C4-2B (cell line): ENCODE measurements at regions not wholly inside any gene's neighbourhood (a gene's known extent, or its start where the extent isn't known, plus 50 kb on each side); places are given as distances from the start of the nearest gene placed in this dataset.

Experiments
- H3K27ac ChIP-seq: fragments of 450-650 bp; 2 replicates; pipeline ENCODE4 v1.5.1; 2017
- ZFX ChIP-seq: fragments of 450-650 bp; IDR thresholded peaks from 2 replicates; pipeline ENCODE4 v1.6.1; 2017
- TF ChIP-seq, protein P1 (sequence below): fragments of 450-650 bp; conservative IDR thresholded peaks from 2 replicates; pipeline ENCODE4 v1.5.1; 2017; ENCODE audit warnings: mild to moderate bottlenecking

DNA sequence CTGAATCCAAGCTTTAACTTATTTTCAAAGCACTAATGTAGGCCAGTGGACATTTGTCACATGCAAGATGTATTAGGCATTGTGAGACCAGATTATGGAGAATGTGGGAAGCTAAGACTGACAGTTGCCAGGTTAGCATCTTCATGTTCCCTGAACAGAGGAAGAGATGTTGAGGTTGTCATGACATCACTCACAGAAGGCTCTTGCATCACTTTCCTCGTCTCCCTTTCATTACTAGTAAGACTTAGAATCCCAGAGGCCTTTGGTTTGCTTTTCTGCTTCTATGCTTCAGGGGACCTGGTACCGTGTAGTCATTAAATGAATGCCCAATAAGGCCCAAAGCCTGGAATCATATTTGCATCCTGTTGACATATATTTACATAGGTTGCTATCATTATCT lies 76.4 kb upstream of the RPS23 start:
- H3K27ac ChIP-seq: no peak overlapping the region

DNA sequence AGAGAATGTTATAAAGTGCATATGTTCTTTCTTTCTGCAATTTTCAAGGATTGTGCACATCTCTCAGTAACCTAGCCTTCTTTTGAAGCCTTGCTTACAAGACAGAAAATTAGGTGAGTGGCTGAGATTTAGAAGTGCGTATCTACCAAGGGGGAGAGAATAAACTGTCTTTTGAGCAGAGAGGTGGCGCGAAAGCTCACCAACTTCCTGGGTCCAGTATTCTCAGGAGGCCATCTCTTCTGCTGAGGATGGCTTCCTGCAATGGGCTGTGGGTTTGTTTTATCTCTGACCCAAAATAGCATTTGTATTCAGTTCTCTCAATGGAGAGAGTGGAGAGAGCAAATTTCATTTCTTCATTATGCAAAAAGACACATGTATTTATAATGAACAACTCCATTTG lies 75.4 kb upstream of the RPS23 start:
- TF ChIP-seq, protein P1, sequence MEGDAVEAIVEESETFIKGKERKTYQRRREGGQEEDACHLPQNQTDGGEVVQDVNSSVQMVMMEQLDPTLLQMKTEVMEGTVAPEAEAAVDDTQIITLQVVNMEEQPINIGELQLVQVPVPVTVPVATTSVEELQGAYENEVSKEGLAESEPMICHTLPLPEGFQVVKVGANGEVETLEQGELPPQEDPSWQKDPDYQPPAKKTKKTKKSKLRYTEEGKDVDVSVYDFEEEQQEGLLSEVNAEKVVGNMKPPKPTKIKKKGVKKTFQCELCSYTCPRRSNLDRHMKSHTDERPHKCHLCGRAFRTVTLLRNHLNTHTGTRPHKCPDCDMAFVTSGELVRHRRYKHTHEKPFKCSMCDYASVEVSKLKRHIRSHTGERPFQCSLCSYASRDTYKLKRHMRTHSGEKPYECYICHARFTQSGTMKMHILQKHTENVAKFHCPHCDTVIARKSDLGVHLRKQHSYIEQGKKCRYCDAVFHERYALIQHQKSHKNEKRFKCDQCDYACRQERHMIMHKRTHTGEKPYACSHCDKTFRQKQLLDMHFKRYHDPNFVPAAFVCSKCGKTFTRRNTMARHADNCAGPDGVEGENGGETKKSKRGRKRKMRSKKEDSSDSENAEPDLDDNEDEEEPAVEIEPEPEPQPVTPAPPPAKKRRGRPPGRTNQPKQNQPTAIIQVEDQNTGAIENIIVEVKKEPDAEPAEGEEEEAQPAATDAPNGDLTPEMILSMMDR: no peak
- no peak for TF ChIP-seq ZFX
- H3K27ac ChIP-seq: no peak overlapping the region

More for the DNA sequence above, 76.4 kb upstream of the RPS23 start:
- no peak for TF ChIP-seq ZFX
- TF ChIP-seq, protein P1: no peak

DNA sequence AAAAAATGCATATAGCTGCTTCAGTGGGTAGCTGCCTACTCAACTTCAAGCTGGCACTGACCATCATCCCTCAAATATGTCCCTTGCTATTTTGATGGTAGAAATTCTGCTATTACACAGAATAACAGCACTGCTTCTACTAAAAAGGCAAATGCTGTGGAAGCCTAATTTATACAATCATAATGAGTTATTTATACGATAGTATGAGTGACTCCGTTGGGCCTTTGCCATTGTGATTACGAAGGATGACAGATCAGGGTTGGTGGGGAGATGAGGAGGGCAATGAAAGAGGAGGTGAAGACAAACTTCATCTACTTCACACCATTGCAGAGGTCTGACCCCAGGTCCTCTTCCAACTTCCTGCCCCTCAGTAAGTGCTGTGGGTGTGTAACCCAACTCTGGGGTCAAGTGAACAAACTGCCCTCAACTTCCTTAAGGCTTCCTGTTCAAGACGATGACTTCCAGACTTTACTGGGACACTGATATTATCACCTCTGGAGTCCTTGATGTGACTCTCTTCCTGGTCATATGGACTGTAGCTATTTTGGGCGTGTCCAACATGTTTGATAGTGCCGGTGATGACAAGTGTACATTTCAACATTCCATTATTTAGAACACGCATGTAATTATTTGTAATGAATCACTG lies 74.1 kb upstream of the RPS23 start:
- no peak overlapping the region for H3K27ac ChIP-seq
- no peak for TF ChIP-seq ZFX
- TF ChIP-seq, protein P1: peak; percentile 57

DNA sequence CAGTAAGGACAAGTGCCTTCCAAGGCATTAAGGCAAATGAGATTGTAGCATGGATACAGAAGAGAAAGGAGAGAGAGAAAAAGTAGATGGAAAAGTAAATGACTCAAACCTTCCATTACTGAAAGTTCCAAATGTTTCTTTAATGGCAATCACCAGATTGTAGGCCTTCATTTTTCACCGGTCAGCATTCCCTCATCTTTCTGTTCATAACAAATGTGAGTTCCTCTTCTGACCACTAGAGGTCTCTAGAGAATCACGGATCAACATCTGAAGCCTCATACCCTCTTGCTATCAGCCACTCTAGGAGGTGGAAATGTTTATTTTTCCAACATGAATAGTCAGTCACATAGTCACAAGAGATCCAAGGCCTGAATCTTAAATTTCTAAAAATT lies 73.6 kb upstream of the RPS23 start:
- H3K27ac ChIP-seq: no peak overlapping the region
- TF ChIP-seq, protein P1: peak; percentile 85
- no peak for TF ChIP-seq ZFX

DNA sequence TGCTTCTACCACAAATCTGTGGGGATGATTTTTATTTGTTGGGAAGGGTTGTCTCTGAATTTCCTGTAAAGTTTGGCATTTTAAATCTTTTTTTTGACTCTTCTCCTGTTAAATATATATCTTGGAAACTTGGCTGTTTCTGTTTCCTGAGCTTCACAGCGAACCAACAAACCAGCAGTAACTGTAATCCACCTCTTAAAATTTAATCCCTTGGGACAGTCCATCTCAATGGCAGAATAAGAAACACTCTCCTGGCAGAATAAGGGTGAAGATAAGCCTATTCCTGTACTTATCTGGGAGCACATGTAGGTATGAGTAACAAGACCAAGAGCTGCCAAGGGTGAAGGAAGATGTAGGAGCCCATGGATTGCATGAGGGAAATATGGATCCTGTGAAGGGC lies 73.1 kb upstream of the RPS23 start:
- TF ChIP-seq, protein P1: no peak
- TF ChIP-seq ZFX: no peak
- no peak overlapping the region for H3K27ac ChIP-seq

DNA sequence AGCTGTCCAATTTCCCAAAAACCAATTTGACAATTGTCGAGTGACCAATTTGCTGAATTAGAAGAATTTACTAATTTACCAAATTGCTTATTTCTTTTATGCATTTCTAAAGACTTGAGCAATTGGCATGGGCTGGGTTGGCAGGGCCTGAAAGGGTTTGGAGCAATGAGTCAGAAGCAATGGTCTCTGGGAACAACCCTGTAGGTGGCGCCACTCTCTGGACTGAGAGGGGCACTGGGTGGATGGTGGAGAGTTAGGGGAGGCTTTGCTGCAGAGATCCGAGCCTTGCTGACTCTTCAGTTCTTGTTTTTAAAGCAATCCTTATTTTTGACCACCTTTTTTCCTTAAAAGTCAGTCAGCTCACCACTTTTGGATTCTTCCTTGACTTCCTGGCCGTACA lies 71.5 kb upstream of the RPS23 start:
- TF ChIP-seq, protein P1: peak; percentile 45
- no peak for TF ChIP-seq ZFX
- no peak overlapping the region for H3K27ac ChIP-seq

DNA sequence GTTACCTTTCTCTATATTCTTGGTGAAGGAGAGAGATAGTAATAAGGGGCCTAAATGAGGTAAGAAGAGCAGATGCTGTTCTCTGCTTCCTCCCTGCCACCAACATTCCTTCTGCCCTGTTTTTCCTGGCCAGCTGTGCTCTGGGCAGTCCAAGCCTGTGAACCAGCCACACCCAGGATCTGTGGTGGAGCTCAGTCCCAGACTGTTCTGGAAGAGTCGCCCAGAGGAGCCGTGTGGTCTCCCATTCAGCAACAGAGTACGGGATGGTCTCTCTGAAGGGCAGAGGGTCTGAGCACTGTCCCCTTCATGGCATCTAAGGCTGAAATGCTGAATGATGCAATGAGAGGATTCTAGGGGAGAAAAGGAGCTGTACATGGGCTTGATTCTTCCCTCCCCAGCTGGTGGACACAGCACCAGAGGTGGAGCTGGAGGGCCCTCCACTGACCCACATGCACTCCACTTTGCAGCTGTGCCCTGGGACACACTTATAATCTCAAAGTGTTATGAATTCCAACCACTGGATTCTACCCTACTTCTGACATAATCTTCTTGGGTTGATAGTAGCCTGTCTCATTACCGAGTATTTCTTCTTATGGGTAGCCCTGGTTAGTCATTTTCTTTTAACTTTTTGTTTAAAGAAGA lies 70.8 kb upstream of the RPS23 start:
- no peak for TF ChIP-seq ZFX
- TF ChIP-seq, protein P1: no peak
- H3K27ac ChIP-seq: no peak overlapping the region
